ENCODE measurements at regions not wholly inside any gene's neighbourhood (a gene's known extent, or its start where the extent isn't known, plus 50 kb on each side); places are given as distances from the start of the nearest gene placed in this dataset.
"Not testable (repeated sequence)": the region's sequence is repeated elsewhere in the genome, so short reads cannot be mapped to it uniquely, and the experiment has no call there.

DNA sequence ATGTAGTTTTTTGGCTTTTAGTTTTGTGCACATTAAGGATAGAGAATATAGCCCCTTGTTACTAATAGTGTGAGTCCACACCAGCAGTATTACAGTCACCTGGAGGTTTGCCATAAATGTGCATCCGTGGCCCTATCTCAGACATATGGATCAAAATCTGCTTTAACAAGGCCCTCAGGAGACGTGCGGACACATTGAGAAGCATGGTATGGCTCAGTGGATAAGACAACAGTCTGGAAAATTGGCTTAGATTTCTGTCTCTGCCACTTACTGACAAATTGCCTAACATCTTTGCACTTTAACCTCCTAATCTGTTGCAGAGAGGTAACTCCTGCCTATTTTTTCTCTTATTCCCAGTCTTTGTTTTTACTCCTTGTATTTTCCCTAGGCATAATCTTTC, 307.2 kb upstream of the DLGAP1 start:
- Histone ChIP-seq H3K4me1 (ENCODE audit: low read length) (peaks cover 25% of the 10 kb centered on the region), H3K4me3 (ENCODE audit: low read length) (no peak overlapping the region), H3K9ac (ENCODE audit: low read length) (no peak overlapping the region), H3K36me3 (replicated peaks; ENCODE audit: low read depth, low read length) (no peaks in the 10 kb centered on the region), H3K79me2 (ENCODE audit: low read length) (no peaks in the 10 kb centered on the region), H3K27ac (ENCODE audit: low read length) (no peak overlapping the region), H3K27me3 (ENCODE audit: low read depth, low read length) (peaks cover 3% of the 10 kb centered on the region; the same call in 1 of the 2 replicates), H2AFZ (ENCODE audit: low read depth, low read length) (no peak overlapping the region), H3K9me3 (ENCODE audit: insufficient read depth, low read length) (no peaks in the 10 kb centered on the region), H3K4me2 (ENCODE audit: low read length) (no peak overlapping the region), H4K20me1 (ENCODE audit: insufficient read depth, low read length) (no peaks in the 10 kb centered on the region)
- TF ChIP-seq, protein P1, sequence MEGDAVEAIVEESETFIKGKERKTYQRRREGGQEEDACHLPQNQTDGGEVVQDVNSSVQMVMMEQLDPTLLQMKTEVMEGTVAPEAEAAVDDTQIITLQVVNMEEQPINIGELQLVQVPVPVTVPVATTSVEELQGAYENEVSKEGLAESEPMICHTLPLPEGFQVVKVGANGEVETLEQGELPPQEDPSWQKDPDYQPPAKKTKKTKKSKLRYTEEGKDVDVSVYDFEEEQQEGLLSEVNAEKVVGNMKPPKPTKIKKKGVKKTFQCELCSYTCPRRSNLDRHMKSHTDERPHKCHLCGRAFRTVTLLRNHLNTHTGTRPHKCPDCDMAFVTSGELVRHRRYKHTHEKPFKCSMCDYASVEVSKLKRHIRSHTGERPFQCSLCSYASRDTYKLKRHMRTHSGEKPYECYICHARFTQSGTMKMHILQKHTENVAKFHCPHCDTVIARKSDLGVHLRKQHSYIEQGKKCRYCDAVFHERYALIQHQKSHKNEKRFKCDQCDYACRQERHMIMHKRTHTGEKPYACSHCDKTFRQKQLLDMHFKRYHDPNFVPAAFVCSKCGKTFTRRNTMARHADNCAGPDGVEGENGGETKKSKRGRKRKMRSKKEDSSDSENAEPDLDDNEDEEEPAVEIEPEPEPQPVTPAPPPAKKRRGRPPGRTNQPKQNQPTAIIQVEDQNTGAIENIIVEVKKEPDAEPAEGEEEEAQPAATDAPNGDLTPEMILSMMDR (IDR thresholded peaks at IDR 0.05; ENCODE audit: low read depth, low read length): no peak
- TF ChIP-seq EZH2phosphoT487 (IDR thresholded peaks at IDR 0.05; ENCODE audit: low read depth): no peak

- Histone ChIP-seq H3K79me2 (ENCODE audit: low read length) (no peaks in the 10 kb centered on the region), H3K36me3 (replicated peaks; ENCODE audit: low read depth, low read length) (no peaks in the 10 kb centered on the region), H3K27me3 (ENCODE audit: low read depth, low read length) (peaks cover 3% of the 10 kb centered on the region; the same call in 1 of the 2 replicates), H3K4me1 (ENCODE audit: low read length) (peaks cover 50% of the 10 kb centered on the region), H2AFZ (ENCODE audit: low read depth, low read length) (no peak overlapping the region), H3K9me3 (ENCODE audit: insufficient read depth, low read length) (no peaks in the 10 kb centered on the region), H3K27ac (ENCODE audit: low read length) (no peak overlapping the region), H3K9ac (ENCODE audit: low read length) (no peak overlapping the region), H4K20me1 (ENCODE audit: insufficient read depth, low read length) (no peaks in the 10 kb centered on the region), H3K4me3 (ENCODE audit: low read length) (no peak overlapping the region), H3K4me2 (ENCODE audit: low read length) (no peak overlapping the region)
- TF ChIP-seq EZH2phosphoT487 (IDR thresholded peaks at IDR 0.05; ENCODE audit: low read depth): no peak
- TF ChIP-seq, protein P1 (IDR thresholded peaks at IDR 0.05; ENCODE audit: low read depth, low read length): no peak
Observed at GRCh38 chr18:4758980-4759379, 303.9 kb upstream of the DLGAP1 start.

DNA sequence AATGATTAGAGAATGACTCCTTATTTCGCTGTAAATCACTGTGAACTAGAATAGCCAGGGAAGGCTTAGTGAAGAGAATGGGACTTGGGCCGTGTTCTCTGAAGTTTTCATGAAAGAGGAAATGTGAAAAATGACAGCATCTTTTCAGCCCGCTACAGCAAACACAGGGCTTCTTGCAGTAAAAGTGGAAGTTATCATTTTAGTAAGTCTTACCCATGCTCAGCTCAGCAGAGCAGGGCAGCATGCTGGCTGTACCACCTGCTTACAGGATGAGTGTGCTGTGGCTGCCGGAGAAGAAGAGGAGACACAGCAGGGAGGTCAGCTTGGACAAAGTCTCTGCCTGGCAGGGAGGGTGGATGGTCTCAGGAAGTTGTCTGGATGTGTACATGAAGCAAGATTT, 300.7 kb upstream of the DLGAP1 start:
- Histone ChIP-seq H3K4me2 (ENCODE audit: low read length) (peak overlapping the region; percentile 59), H3K27ac (ENCODE audit: low read length) (peak overlapping the region; percentile 23), H2AFZ (ENCODE audit: low read depth, low read length) (no peak overlapping the region), H3K27me3 (ENCODE audit: low read depth, low read length) (peaks cover 12% of the 10 kb centered on the region), H3K36me3 (replicated peaks; ENCODE audit: low read depth, low read length) (no peaks in the 10 kb centered on the region), H4K20me1 (ENCODE audit: insufficient read depth, low read length) (no peaks in the 10 kb centered on the region), H3K4me3 (ENCODE audit: low read length) (peak overlapping the region; percentile 41), H3K9ac (ENCODE audit: low read length) (no peak overlapping the region), H3K9me3 (ENCODE audit: insufficient read depth, low read length) (no peaks in the 10 kb centered on the region), H3K4me1 (ENCODE audit: low read length) (peaks cover 62% of the 10 kb centered on the region), H3K79me2 (ENCODE audit: low read length) (no peaks in the 10 kb centered on the region)
- TF ChIP-seq EZH2phosphoT487 (IDR thresholded peaks at IDR 0.05; ENCODE audit: low read depth): no peak
- TF ChIP-seq, protein P1 (IDR thresholded peaks at IDR 0.05; ENCODE audit: low read depth, low read length): no peak

DNA sequence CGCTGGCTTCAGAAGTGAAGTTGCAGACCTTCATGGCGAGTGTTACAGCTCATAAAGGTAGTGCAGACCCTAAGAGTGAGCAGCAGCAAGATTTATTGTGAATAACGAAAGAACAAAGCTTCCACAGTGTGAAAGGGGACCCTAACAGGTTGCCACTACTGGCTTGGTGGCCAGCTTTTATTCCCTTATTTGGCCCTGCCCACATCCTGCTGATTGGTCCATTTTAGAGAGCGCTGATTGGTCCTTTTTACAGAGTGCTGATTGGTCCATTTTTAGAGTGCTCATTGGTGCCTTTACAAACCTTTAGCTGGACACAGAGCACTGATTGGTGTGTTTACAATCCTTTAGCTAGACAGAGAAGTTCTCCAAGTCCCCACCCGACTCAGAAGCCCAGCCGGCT, 298.0 kb upstream of the DLGAP1 start:
- H3K9ac ChIP-seq (ENCODE audit: low read length); H3K27me3 ChIP-seq (ENCODE audit: low read depth, low read length); H3K4me2 ChIP-seq (ENCODE audit: low read length); H3K27ac ChIP-seq (ENCODE audit: low read length); H4K20me1 ChIP-seq (ENCODE audit: insufficient read depth, low read length); H3K36me3 ChIP-seq (replicated peaks; ENCODE audit: low read depth, low read length); H3K4me3 ChIP-seq (ENCODE audit: low read length); H3K79me2 ChIP-seq (ENCODE audit: low read length); H3K9me3 ChIP-seq (ENCODE audit: insufficient read depth, low read length); H2AFZ ChIP-seq (ENCODE audit: low read depth, low read length): not testable (repeated sequence)
- peaks cover 68% of the 10 kb centered on the region for H3K4me1 ChIP-seq (ENCODE audit: low read length)

DNA sequence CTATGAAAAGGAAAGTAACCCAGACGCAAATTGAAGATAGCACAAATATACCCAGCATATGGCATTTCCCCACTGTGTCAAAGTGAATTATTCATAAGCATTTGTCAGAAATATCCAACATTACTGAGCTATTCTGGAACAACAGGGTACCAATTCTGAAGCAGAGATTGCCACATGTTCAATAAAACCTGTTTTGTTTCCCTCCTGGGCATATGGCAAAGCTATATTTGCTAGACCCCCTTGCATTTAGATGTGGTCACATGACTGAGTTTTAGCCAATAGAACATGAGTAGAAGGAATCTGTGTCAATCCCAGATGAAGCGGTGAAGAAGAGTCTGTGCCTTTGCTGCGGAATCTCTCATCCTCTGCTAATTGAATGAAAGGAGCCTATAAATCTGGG, 296.4 kb upstream of the DLGAP1 start:
- no peak overlapping the region for H3K27ac ChIP-seq (ENCODE audit: low read length)
- no peak overlapping the region for H3K9ac ChIP-seq (ENCODE audit: low read length)
- peak overlapping the region; percentile 99 for H3K4me2 ChIP-seq (ENCODE audit: low read length)
- H4K20me1 ChIP-seq (ENCODE audit: insufficient read depth, low read length): no peaks in the 10 kb centered on the region
- H3K27me3 ChIP-seq (ENCODE audit: low read depth, low read length): peaks cover 8% of the 10 kb centered on the region; the same call in 1 of the 2 replicates
- TF ChIP-seq EZH2phosphoT487 (IDR thresholded peaks at IDR 0.05; ENCODE audit: low read depth): no peak
- TF ChIP-seq, protein P1 (IDR thresholded peaks at IDR 0.05; ENCODE audit: low read depth, low read length): no peak
- H3K9me3 ChIP-seq (ENCODE audit: insufficient read depth, low read length): no peaks in the 10 kb centered on the region
- no peaks in the 10 kb centered on the region for H3K36me3 ChIP-seq (replicated peaks; ENCODE audit: low read depth, low read length)
- peaks cover 52% of the 10 kb centered on the region for H3K4me1 ChIP-seq (ENCODE audit: low read length)
- H3K4me3 ChIP-seq (ENCODE audit: low read length): peak overlapping the region; percentile 77
- H2AFZ ChIP-seq (ENCODE audit: low read depth, low read length): no peak overlapping the region
- H3K79me2 ChIP-seq (ENCODE audit: low read length): no peaks in the 10 kb centered on the region
